ENCODE measurements at regions not wholly inside any gene's neighbourhood (a gene's known extent, or its start where the extent isn't known, plus 50 kb on each side); places are given as distances from the start of the nearest gene placed in this dataset.

- TF ChIP-seq, protein P1, sequence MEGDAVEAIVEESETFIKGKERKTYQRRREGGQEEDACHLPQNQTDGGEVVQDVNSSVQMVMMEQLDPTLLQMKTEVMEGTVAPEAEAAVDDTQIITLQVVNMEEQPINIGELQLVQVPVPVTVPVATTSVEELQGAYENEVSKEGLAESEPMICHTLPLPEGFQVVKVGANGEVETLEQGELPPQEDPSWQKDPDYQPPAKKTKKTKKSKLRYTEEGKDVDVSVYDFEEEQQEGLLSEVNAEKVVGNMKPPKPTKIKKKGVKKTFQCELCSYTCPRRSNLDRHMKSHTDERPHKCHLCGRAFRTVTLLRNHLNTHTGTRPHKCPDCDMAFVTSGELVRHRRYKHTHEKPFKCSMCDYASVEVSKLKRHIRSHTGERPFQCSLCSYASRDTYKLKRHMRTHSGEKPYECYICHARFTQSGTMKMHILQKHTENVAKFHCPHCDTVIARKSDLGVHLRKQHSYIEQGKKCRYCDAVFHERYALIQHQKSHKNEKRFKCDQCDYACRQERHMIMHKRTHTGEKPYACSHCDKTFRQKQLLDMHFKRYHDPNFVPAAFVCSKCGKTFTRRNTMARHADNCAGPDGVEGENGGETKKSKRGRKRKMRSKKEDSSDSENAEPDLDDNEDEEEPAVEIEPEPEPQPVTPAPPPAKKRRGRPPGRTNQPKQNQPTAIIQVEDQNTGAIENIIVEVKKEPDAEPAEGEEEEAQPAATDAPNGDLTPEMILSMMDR (IDR thresholded peaks at IDR 0.05): no peak
- TF ChIP-seq EP300 (IDR thresholded peaks at IDR 0.05) (no peak), POLR2AphosphoS5 (IDR thresholded peaks at IDR 0.05) (no peak)
Measured at GRCh38 chr1:30229960-30230359, 493.4 kb downstream of the MATN1 start.

Measured in upper lobe of left lung (tissue), 4 donors.